Erythroblast (primary cell): ENCODE measurements at regions not wholly inside any gene's neighbourhood (a gene's known extent, or its start where the extent isn't known, plus 50 kb on each side); places are given as distances from the start of the nearest gene placed in this dataset.

Experiments
- GATA1 ChIP-seq: IDR thresholded peaks from 2 replicates; pipeline ENCODE4 v1.6.1; 2011; ENCODE audit warnings: low read depth, mild to moderate bottlenecking, control low read depth, low read length, moderate library complexity
- POLR2A ChIP-seq: IDR thresholded peaks from 2 replicates; pipeline ENCODE4 v1.6.1; 2011; ENCODE audit warnings: mild to moderate bottlenecking, low read length

GRCh38 chr4:119795986-119796578 is 167.5 kb upstream of the PDE5A start:
- no peak for TF ChIP-seq POLR2A
- no peak for TF ChIP-seq GATA1
